ENCODE measurements at regions not wholly inside any gene's neighbourhood (a gene's known extent, or its start where the extent isn't known, plus 50 kb on each side); places are given as distances from the start of the nearest gene placed in this dataset.

GRCh38 chr1:182003025-182003725, 58.3 kb downstream of the ZNF648 start:
- H2AFZ ChIP-seq (ENCODE audit: low read depth) = no peak overlapping the region
- H3K79me2 ChIP-seq (ENCODE audit: insufficient read depth) = no peaks in the 10 kb centered on the region
- H3K36me3 ChIP-seq (replicated peaks in 1 of 2; ENCODE audit: control insufficient read depth in 1 of 2, insufficient read depth in 2 of 2, low read length in 1 of 2) = no peaks in the 10 kb centered on the region
- H3K27me3 ChIP-seq (ENCODE audit: insufficient read depth) = no peaks in the 10 kb centered on the region
- peaks cover 0 to 13% of the 10 kb centered on the region in 2 experiments; a peak in 2 of 4 replicates for H3K4me1 ChIP-seq (ENCODE audit: control insufficient read depth in 1 of 2, insufficient read depth in 2 of 2, low read depth in 1 of 2, low read length in 1 of 2)
- H3K9ac ChIP-seq = no peak overlapping the region
- no peak overlapping the region for H3K4me2 ChIP-seq
- no peaks in the 10 kb centered on the region for H3K9me2 ChIP-seq
- H3K9me3 ChIP-seq = no peaks in the 10 kb centered on the region
- ChIA-PET POLR2A (no interaction called here), CTCF (interaction anchor here (1.9 kb wide), 1 partner anchor 140 kb away, joined by 6 read pairs; no protein-coding TSS in a partner anchor)
- 31% methylated on average over 10 of the region's 10 CpGs for WGBS (ENCODE audit: low lambda C conversion rate)
- peak; percentile 60 for DNase-seq
- H3K4me3 ChIP-seq (ENCODE audit: low read depth in 2 of 2, low read length in 1 of 2) = no peak overlapping the region
- H3K27ac ChIP-seq (ENCODE audit: low read depth in 2 of 2, low read length in 1 of 2) = peak overlapping the region in 1 of 2 experiments; percentile 39; a peak in 1 of 4 replicates
- peak; percentile 30; the same call in 1 of the 2 replicates for TF ChIP-seq GATA2 (CRISPR knock-in tag; IDR thresholded peaks at IDR 0.05)
- TF ChIP-seq NRF1 (IDR thresholded peaks at IDR 0.05; ENCODE audit: low read depth, low read length) = no peak
- no peaks in the 10 kb centered on the region for H4K20me1 ChIP-seq (ENCODE audit: insufficient read depth)
- H3F3A ChIP-seq (replicated peaks; ENCODE audit: insufficient read depth) = no peaks in the 10 kb centered on the region

DNA sequence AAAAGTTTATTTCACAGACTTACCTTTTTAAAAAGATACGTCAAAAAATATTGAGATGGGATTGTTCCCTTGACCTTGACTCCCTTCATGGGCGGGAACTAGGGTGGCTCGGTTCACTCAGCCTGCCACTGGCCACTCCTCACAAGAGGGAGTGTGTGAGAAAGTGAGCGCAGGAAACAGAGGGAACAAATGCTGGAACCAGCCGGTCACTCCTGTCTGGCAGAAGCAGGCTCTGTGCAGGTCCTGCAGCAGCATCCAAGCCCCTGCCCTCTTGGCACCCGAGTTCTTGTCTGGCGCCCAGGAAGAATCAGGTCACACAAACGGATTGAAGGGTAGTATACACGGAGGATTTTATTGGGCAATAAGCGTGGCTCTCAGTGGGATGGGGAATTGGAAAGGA, 58.9 kb downstream of the ZNF648 start:
- POLR2A ChIA-PET = no interaction called here
- TF ChIP-seq MXI1 (IDR thresholded peaks at IDR 0.05; ENCODE audit: low read depth, low read length) (no peak), POLR2AphosphoS5 (IDR thresholded peaks at IDR 0.05; ENCODE audit: low read depth, low read length) (no peak), JUND (IDR thresholded peaks at IDR 0.05) (no peak), NFIC (IDR thresholded peaks at IDR 0.05; ENCODE audit: borderline replicate concordance) (no peak)
- Histone ChIP-seq H3K4me3 (ENCODE audit: low read depth in 2 of 2, low read length in 1 of 2) (no peak overlapping the region), H3K36me3 (replicated peaks in 1 of 2; ENCODE audit: control insufficient read depth in 1 of 2, insufficient read depth in 2 of 2, low read length in 1 of 2) (no peaks in the 10 kb centered on the region), H2AFZ (ENCODE audit: low read depth) (no peak overlapping the region), H3K4me2 (no peak overlapping the region), H3K79me2 (ENCODE audit: insufficient read depth) (no peaks in the 10 kb centered on the region), H3K9me2 (no peaks in the 10 kb centered on the region), H3F3A (replicated peaks; ENCODE audit: insufficient read depth) (no peaks in the 10 kb centered on the region), H3K27ac (ENCODE audit: low read depth in 2 of 2, low read length in 1 of 2) (peak overlapping the region in 1 of 2 experiments; percentile 1; a peak in 2 of 4 replicates), H3K9ac (no peak overlapping the region), H4K20me1 (ENCODE audit: insufficient read depth) (no peaks in the 10 kb centered on the region), H3K27me3 (ENCODE audit: insufficient read depth) (no peaks in the 10 kb centered on the region), H3K4me1 (ENCODE audit: control insufficient read depth in 1 of 2, insufficient read depth in 2 of 2, low read depth in 1 of 2, low read length in 1 of 2) (peaks cover 0 to 13% of the 10 kb centered on the region in 2 experiments; a peak in 2 of 4 replicates), H3K9me3 (no peaks in the 10 kb centered on the region)
- peak; percentile 19 for DNase-seq
- WGBS (ENCODE audit: low lambda C conversion rate) = 15% methylated on average over 10 of the region's 10 CpGs
- CTCF ChIA-PET = interaction anchor here (1.9 kb wide), 1 partner anchor 141 kb away, joined by 6 read pairs; no protein-coding TSS in a partner anchor

DNA sequence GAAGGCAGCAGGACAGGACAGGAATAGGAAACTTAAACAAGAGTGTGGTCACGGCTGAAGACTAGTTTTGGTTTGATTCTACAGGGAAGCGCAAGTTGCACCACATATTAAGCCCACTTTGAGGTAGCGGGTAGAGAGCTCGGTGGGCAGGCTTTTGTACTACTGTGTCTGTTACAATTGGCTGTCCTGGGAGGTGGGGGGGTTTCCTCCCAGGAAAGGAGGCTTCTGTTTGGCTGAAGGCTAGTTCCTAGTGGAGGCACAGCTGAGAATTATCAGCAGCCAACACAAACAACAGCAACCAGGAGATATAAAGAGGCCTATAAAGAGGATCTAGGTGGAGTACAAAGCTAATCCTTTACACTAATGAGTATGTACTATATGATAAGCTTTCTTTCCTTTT, 62.7 kb downstream of the ZNF648 start:
- Histone ChIP-seq H3K4me3 (ENCODE audit: low read depth in 2 of 2, low read length in 1 of 2) (no peak overlapping the region), H3K4me1 (ENCODE audit: control insufficient read depth in 1 of 2, insufficient read depth in 2 of 2, low read depth in 1 of 2, low read length in 1 of 2) (peaks cover 0 to 13% of the 10 kb centered on the region in 2 experiments; a peak in 2 of 4 replicates), H2AFZ (ENCODE audit: low read depth) (no peak overlapping the region), H3K9ac (no peak overlapping the region), H3F3A (replicated peaks; ENCODE audit: insufficient read depth) (no peaks in the 10 kb centered on the region), H4K20me1 (ENCODE audit: insufficient read depth) (no peaks in the 10 kb centered on the region), H3K27ac (ENCODE audit: low read depth in 2 of 2, low read length in 1 of 2) (no peak overlapping the region), H3K9me2 (no peaks in the 10 kb centered on the region), H3K27me3 (ENCODE audit: insufficient read depth) (no peaks in the 10 kb centered on the region), H3K79me2 (ENCODE audit: insufficient read depth) (no peaks in the 10 kb centered on the region), H3K9me3 (no peaks in the 10 kb centered on the region), H3K36me3 (replicated peaks in 1 of 2; ENCODE audit: control insufficient read depth in 1 of 2, insufficient read depth in 2 of 2, low read length in 1 of 2) (no peaks in the 10 kb centered on the region), H3K4me2 (no peak overlapping the region)
- no peak for DNase-seq
- WGBS (ENCODE audit: low lambda C conversion rate) = 23% methylated on average over 4 of the region's 4 CpGs
- ChIA-PET POLR2A (no interaction called here), CTCF (no interaction called here)
- TF ChIP-seq USF1 (IDR thresholded peaks at IDR 0.05; ENCODE audit: borderline replicate concordance, low read depth) (no peak), NFIC (IDR thresholded peaks at IDR 0.05; ENCODE audit: borderline replicate concordance) (no peak), CTCF (IDR thresholded peaks at IDR 0.05) (no peak), TEAD4 (IDR thresholded peaks at IDR 0.05; ENCODE audit: borderline replicate concordance, insufficient read depth) (no peak), RCOR1 (IDR thresholded peaks at IDR 0.05; ENCODE audit: low read length) (no peak), YY1 (IDR thresholded peaks at IDR 0.05; ENCODE audit: low read depth) (no peak), MEF2A (IDR thresholded peaks at IDR 0.05; ENCODE audit: borderline replicate concordance, low read depth) (no peak), TCF12 (IDR thresholded peaks at IDR 0.05) (no peak), IRF3 (IDR thresholded peaks at IDR 0.05; ENCODE audit: low read depth, low read length) (no peak), FOXM1 (IDR thresholded peaks at IDR 0.05; ENCODE audit: low read depth) (no peak), CHD2 (IDR thresholded peaks at IDR 0.05; ENCODE audit: low read length, partially characterized antibody) (no peak)

Data from SK-N-SH (cell line).